GM19025 (cell line): ENCODE measurements at regions not wholly inside any gene's neighbourhood (a gene's known extent, or its start where the extent isn't known, plus 50 kb on each side); places are given as distances from the start of the nearest gene placed in this dataset.

Experiments used
- ATAC-seq: cut with Tn5 transposase; IDR thresholded peaks from one replicate; pipeline ENCODE4 v1.9.1; 2021; ENCODE audit warnings: mild to moderate bottlenecking, low read depth, moderate library complexity; ENCODE audit not compliant: unreplicated experiment

- no peak for ATAC-seq
Observed at GRCh38 chrY:21146331-21146730, 364.8 kb upstream of the RBMY1B start.

DNA sequence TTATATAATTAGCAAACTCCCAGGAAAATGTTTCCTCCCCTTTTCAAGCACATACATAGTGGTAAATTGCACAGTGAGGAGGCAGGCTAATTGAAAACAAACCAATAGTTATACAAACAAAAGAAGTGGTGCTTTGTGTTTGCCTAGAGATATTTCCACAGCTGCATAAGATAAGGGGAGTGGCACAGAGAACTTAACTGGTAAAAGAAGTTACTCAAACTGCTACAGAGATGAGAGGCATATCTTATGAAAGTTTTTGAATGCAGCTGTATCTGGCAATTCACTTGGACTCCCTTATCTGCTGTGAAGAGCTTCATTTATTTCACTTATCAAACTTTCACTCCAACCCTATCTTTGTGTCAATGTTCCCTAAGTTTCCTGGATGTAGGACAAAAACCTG is 361.2 kb upstream of the RBMY1B start:
- ATAC-seq: no peak

- no peak for ATAC-seq
Observed at GRCh38 chrY:21169821-21170220, 341.3 kb upstream of the RBMY1B start.

- ATAC-seq: no peak
Observed at GRCh38 chrY:21174697-21175463, 336.3 kb upstream of the RBMY1B start.

- no peak for ATAC-seq
Observed at GRCh38 chrY:21175505-21175904, 335.6 kb upstream of the RBMY1B start.

DNA sequence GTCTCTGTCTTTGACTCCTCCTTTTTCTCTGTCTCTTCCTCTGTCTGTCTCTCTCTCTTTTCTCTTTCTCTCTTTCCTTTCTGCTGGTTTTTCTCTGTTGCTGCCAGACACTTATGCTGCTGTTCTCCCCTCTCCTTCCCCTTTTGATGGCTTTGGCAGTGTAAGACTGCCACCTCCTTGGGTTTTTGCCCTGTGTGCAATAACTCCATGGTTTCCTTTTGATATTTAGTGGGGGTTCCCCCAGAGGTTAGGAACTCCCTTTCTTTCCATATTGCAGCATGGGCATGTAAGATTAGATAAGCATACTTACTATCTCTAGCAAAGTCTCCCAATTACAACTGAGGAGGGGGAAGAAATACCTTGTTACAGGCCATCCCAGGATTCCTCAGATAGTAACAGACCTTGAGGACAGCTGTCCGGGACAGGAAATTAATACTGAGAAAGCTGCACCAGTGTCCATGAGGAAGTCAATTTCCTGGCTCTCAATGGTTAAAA is 333.8 kb upstream of the RBMY1B start:
- no peak for ATAC-seq

DNA sequence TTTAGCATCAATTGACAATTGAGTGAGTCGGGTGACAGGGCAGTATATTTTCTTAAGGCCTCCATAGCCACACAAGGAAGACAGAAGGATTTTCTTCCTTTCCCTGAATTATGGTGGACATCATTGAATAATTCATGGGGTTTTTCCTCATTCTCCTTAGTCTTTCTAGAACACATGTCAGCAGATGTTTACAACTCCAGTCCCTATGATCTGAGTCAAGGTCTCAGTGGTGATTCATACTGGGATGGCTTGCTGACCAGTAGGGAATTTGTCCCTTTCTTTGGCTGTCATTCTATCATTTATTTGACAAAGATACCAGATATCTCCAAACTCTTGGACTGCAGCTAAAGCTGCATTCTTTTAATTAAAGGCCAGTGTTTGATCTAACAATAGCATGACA is 332.9 kb upstream of the RBMY1B start:
- ATAC-seq: no peak

GRCh38 chrY:21180921-21181320 is 330.2 kb upstream of the RBMY1B start:
- no peak for ATAC-seq

GRCh38 chrY:21184271-21184670 is 326.9 kb upstream of the RBMY1B start:
- ATAC-seq: no peak

GRCh38 chrY:21185419-21186105 is 325.6 kb upstream of the RBMY1B start:
- ATAC-seq: no peak

GRCh38 chrY:21192694-21193093 is 318.4 kb upstream of the RBMY1B start:
- ATAC-seq: no peak

DNA sequence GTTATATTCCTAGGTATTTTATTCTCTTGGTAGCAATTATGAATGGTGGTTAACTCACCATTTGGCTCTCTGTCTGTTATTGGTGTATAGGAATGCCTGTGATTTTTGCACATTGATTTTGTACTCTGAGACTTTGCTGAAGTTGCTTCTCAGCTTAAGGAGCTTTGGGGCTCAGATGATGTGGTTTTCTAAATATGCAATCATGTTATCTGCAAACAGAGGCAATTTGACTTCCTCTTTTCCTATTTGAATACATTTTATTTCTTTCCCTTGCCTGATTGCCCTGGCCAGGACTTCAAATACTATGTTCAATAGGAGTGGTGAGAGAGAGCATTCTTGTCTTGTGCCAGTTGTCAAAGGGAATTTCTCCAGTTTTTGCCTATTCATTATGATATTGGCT is 310.9 kb upstream of the RBMY1B start:
- no peak for ATAC-seq

GRCh38 chrY:21227849-21228248 is 283.3 kb upstream of the RBMY1B start:
- ATAC-seq: peak; percentile 93

GRCh38 chrY:21240221-21240620 is 270.9 kb upstream of the RBMY1B start:
- ATAC-seq: peak; percentile 90

- ATAC-seq: no peak
Observed at GRCh38 chrY:21240662-21241310, 270.4 kb upstream of the RBMY1B start.

DNA sequence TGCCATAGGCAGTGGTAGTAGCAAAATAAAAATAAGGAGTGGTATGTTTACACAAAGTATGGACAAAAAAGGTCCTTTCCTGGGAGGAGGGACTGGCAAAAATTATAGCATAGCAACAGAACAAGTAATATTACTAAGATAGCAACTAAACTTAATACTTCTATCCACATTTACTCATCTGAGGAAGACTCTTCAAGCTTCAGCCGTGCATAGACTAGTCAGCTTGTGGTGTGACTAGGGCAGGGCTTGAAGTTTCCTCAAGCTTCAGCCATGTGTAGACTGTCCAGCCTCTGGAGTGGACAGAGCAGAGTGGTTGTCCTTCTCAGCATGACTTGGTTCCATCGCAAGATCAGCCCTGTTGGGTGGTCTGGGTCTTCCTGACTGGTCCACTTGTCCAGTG is 268.3 kb upstream of the RBMY1B start:
- no peak for ATAC-seq

GRCh38 chrY:21246780-21247179 is 264.4 kb upstream of the RBMY1B start:
- ATAC-seq: peak; percentile 28

DNA sequence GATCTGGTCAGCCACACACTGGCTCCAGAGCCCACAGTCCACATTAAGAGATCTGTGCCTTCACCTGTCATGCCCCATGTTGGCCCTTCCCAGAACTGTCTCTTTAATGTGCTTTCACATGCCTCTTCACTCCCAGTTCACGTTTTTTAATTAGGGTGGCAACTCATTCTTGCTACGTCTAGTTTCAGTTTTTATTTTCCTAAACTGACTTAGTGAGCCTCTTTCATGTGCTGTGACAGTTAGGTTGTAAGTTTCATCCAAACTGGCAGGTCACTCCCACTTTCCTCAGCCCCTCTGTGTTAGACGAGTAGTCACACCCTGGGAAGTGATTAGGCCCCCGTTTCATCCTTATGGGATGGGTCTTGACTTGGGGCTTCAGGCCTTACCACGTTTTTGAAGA is 262.5 kb upstream of the RBMY1B start:
- no peak for ATAC-seq

GRCh38 chrY:21253455-21254248 is 257.5 kb upstream of the RBMY1B start:
- ATAC-seq: no peak

DNA sequence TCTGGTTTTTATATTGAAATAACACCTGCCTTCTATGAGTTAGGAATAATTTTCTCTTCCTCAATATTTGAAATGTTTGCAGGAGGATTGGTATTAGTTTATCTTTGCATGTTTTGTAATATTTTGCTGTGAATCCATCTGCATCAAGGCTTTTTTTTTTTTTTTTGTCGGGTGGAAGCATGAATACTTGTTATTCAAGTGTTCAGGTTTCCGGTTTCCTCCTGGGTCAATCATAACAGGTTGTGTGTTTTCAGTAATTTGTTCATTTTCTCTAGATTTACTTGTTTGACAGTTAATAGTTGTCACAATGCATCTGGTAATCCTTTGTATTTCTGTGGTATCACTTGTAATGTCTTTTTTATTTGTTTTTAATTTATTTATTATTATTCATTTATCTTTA is 256.7 kb upstream of the RBMY1B start:
- no peak for ATAC-seq

DNA sequence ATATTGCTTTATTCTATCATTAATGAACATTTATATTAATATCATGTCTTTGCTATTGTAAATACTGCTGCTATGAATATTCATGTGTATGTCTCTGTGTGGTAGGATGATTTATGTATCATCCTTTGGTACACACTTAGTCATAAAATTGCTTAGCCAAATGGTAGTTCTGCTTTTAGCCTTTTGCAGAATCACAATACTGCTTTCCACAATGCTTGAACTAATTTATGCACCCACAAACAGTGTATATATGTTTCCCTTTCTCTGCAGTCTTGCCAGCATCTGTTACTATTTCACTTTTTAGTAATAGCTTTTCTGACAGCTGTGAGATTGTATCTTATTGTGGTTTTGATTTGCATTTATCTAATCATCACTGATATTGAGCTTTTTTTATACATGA is 254.3 kb upstream of the RBMY1B start:
- ATAC-seq: peak; percentile 87
